Tibial nerve (tissue), 4 donors: ENCODE measurements at regions not wholly inside any gene's neighbourhood (a gene's known extent, or its start where the extent isn't known, plus 50 kb on each side); places are given as distances from the start of the nearest gene placed in this dataset.

Source experiments
- DNase-seq, 2 donors: peaks; one replicate each; pipeline ENCODE4 v3.0.0-alpha.2; 2019; ENCODE audit warnings: low spot score in 2 of 2
- H3K27ac ChIP-seq, 4 donors: fragments of 200-600 bp; sonication (generic) in 3 of 4; one replicate each; pipeline ENCODE4 v1.5.1; 2017 to 2019; ENCODE audit warnings: mild to moderate bottlenecking in 1 of 4
- H3K27me3 ChIP-seq, 2 donors: fragments of 200-600 bp; sonication (generic) in 1 of 2; one replicate each; pipeline versions ENCODE4 v1.5.1 to v1.6.0; 2017 to 2019
- H3K36me3 ChIP-seq, 3 donors: fragments of 200-600 bp; sonication (generic); one replicate each; pipeline ENCODE4 v1.5.1; 2018 to 2019
- H3K4me1 ChIP-seq, 4 donors: fragments of 200-600 bp; sonication (generic) in 3 of 4; one replicate each; pipeline ENCODE4 v1.5.1; 2017 to 2019
- H3K4me3 ChIP-seq, 4 donors: fragments of 200-600 bp; sonication (generic) in 3 of 4; one replicate each; pipeline ENCODE4 v1.5.1; 2017 to 2019; ENCODE audit warnings: mild to moderate bottlenecking in 1 of 4, moderate library complexity in 1 of 4
- H3K9me3 ChIP-seq, 4 donors: fragments of 200-600 bp; sonication (generic) in 3 of 4; one replicate each; pipeline ENCODE4 v1.5.1; 2017 to 2019
- CTCF ChIP-seq, 5 experiments: fragments of 200-600 bp in 3 of 5; fragments of 450-650 bp in 2 of 5; sonication (generic) in 3 of 5; IDR thresholded peaks; one replicate each; pipeline ENCODE4 v1.5.1; 2016 to 2019; ENCODE audit warnings: antibody characterized with exemption in 5 of 5, mild to moderate bottlenecking in 3 of 5, moderate library complexity in 2 of 5
- EP300 ChIP-seq, 2 donors: sonication (generic); formaldehyde crosslinking; IDR thresholded peaks; one replicate each; pipeline ENCODE4 v1.6.1; 2017; ENCODE audit warnings: antibody characterized with exemption in 2 of 2, mild to moderate bottlenecking in 1 of 2
- POLR2A ChIP-seq, 2 donors: fragments of 450-650 bp; IDR thresholded peaks; one replicate each; pipeline ENCODE4 v1.6.1; 2017; ENCODE audit warnings: antibody characterized with exemption in 2 of 2, mild to moderate bottlenecking in 2 of 2, moderate library complexity in 2 of 2
- WGBS, 2 donors: methylation state at CpG; one replicate each; pipeline ENCODE4 v1.1.5; 2018; 5-methylcytosine and 5-hydroxymethylcytosine counted together

DNA sequence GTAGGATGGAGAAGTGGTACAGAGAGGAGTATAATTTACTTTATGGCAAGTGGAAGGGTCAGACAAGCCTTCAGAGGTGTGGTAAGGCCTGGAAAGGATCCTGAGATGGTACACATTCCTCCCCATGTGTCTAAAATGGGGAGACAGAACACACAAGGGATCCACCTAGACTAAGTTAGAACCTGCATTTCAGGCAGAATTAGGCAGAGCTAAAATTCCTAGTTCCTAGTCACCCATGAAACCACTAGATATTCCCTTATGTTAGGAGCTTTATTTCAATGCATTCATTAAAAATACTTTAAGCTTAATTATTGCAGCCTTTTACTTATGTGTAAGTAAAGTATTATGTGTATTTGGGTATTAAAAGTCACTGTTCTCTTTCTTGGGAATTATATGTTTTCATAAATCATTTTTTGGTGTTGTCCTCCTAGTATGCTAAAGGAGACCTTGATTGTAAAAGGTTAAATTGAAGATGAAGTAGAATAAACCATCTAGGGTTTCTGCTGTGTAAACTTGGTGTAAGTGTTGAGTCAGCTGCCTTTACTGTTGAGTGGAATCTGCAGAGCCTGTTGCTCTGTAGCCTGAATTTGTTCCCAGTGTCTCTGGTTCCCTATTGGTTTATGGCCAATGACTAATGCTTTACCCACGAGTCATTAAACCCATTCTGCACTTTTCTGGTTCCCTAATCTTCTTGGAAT lies 423.2 kb downstream of the ATP23 start:
- no peak for DNase-seq
- no peaks in the 10 kb centered on the region for H3K36me3 ChIP-seq
- peak overlapping the region in 1 of 4 donors; percentile 5 for H3K27ac ChIP-seq
- no peaks in the 10 kb centered on the region for H3K27me3 ChIP-seq
- WGBS, 2 donors = 23 to 27% methylated on average over 1 of the region's 1 CpG
- H3K4me3 ChIP-seq = no peak overlapping the region
- no peaks in the 10 kb centered on the region for H3K9me3 ChIP-seq
- no peak for TF ChIP-seq EP300 (IDR thresholded peaks at IDR 0.05)
- no peak for TF ChIP-seq POLR2A (IDR thresholded peaks at IDR 0.05)
- no peaks in the 10 kb centered on the region for H3K4me1 ChIP-seq

GRCh38 chr12:58365087-58365390 lies 423.7 kb downstream of the ATP23 start:
- Histone ChIP-seq H3K27ac (no peak overlapping the region), H3K9me3 (no peaks in the 10 kb centered on the region), H3K27me3 (no peaks in the 10 kb centered on the region), H3K36me3 (no peaks in the 10 kb centered on the region), H3K4me1 (no peaks in the 10 kb centered on the region), H3K4me3 (no peak overlapping the region)
- TF ChIP-seq CTCF (IDR thresholded peaks at IDR 0.05) = no peak
- DNase-seq = no peak
- 63 to 67% methylated on average over 1 of the region's 1 CpG for WGBS, 2 donors

DNA sequence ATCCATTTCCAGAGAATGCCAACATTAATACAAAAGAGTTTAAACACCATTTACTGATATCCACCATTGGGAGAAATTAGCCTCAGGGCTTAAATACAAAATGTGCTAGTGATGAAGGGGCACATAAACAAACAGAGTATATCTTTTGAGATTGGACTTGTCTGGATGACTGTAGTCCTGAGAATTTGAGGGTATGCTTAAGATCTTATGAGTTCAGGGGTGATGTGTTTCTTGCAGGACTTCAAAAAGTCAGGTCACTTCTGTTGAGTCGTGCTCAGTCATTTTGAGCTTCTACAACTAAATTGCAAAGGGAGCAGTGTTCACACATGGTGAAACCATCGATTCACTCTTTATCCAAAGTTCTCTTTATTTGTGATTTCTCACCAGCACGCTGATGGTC lies 425.7 kb downstream of the ATP23 start:
- no peaks in the 10 kb centered on the region for H3K36me3 ChIP-seq
- no peak for TF ChIP-seq CTCF (IDR thresholded peaks at IDR 0.05)
- TF ChIP-seq POLR2A (IDR thresholded peaks at IDR 0.05) = no peak
- TF ChIP-seq EP300 (IDR thresholded peaks at IDR 0.05) = no peak
- no peak for DNase-seq
- 87 to 88% methylated on average over 3 of the region's 3 CpGs for WGBS, 2 donors
- H3K9me3 ChIP-seq = peaks cover 0 to 7% (median 0%) of the 10 kb centered on the region in 4 donors
- no peaks in the 10 kb centered on the region for H3K4me1 ChIP-seq
- peak overlapping the region in 1 of 4 donors; percentile 37 for H3K27ac ChIP-seq
- H3K27me3 ChIP-seq = no peaks in the 10 kb centered on the region
- no peak overlapping the region for H3K4me3 ChIP-seq

DNA sequence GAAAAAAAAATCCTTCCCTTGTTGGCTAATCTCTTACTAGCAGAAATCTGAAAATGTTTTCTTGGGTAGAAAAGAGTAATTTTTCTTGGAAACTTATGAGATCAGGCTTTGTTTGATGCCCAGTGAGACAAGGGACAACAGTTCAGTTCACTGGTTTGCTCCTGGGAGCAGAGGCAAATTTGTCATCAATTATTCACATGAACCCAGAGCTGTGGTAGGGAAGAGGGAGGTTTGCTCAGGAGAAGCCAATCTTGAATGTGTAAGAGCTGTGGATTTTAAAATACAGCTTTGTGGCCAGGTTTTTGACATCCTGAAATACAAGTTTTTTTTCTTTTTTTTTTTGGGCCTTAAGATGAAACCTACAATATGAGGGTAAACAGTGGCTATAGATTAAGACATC lies 426.6 kb downstream of the ATP23 start:
- H3K27me3 ChIP-seq = no peaks in the 10 kb centered on the region
- TF ChIP-seq POLR2A (IDR thresholded peaks at IDR 0.05) = no peak
- no peak for TF ChIP-seq EP300 (IDR thresholded peaks at IDR 0.05)
- TF ChIP-seq CTCF (IDR thresholded peaks at IDR 0.05) = no peak
- peak overlapping the region in 1 of 4 donors; percentile 37 for H3K27ac ChIP-seq
- peaks cover 0 to 7% (median 0%) of the 10 kb centered on the region in 4 donors for H3K9me3 ChIP-seq
- DNase-seq = no peak
- H3K4me3 ChIP-seq = no peak overlapping the region
- H3K4me1 ChIP-seq = no peaks in the 10 kb centered on the region
- H3K36me3 ChIP-seq = no peaks in the 10 kb centered on the region

- Histone ChIP-seq H3K27ac (no peak overlapping the region), H3K4me3 (no peak overlapping the region), H3K36me3 (no peaks in the 10 kb centered on the region), H3K4me1 (no peaks in the 10 kb centered on the region), H3K27me3 (no peaks in the 10 kb centered on the region), H3K9me3 (peaks cover 0 to 7% (median 0%) of the 10 kb centered on the region in 4 donors)
- WGBS, 2 donors = 61 to 80% methylated on average over 3 of the region's 3 CpGs
- no peak for DNase-seq
- TF ChIP-seq POLR2A (IDR thresholded peaks at IDR 0.05) = no peak
- TF ChIP-seq CTCF (IDR thresholded peaks at IDR 0.05) = no peak
- no peak for TF ChIP-seq EP300 (IDR thresholded peaks at IDR 0.05)
These were observed 428.2 kb downstream of the ATP23 start for GRCh38 chr12:58369576-58369975.

DNA sequence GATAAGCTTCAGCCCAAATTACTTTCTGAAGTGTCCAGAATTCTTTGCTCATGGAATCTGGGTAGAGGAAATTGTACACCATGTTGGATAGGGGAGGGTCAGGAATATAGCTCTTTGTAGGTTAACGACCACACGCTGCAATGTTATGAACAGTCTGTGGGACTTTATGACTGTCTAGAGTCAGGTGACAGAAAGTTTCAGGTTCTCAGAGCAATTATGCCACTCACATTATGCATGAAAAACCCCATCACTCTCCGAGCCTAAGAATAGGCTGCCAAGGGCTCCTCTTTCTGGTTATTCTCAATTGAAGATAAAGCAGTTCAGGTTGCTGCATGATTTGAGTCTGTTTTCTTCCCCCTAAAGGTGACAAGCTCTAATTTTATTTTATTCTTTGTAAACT lies 430.9 kb downstream of the ATP23 start:
- 69 to 82% methylated on average over 3 of the region's 3 CpGs for WGBS, 2 donors
- Histone ChIP-seq H3K9me3 (peaks cover 0 to 7% (median 0%) of the 10 kb centered on the region in 4 donors), H3K27me3 (no peaks in the 10 kb centered on the region), H3K27ac (no peak overlapping the region), H3K4me3 (no peak overlapping the region), H3K36me3 (no peaks in the 10 kb centered on the region), H3K4me1 (no peaks in the 10 kb centered on the region)
- DNase-seq = no peak
- TF ChIP-seq POLR2A (IDR thresholded peaks at IDR 0.05) (no peak), CTCF (IDR thresholded peaks at IDR 0.05) (no peak), EP300 (IDR thresholded peaks at IDR 0.05) (no peak)
